GM18519 (cell line): ENCODE measurements at regions not wholly inside any gene's neighbourhood (a gene's known extent, or its start where the extent isn't known, plus 50 kb on each side); places are given as distances from the start of the nearest gene placed in this dataset.

Experiments
- ATAC-seq: cut with Tn5 transposase; IDR thresholded peaks from one replicate; pipeline ENCODE4 v1.9.1; 2021; ENCODE audit warnings: mild to moderate bottlenecking, moderate library complexity; ENCODE audit not compliant: unreplicated experiment, low FRiP score

- peak; percentile 82 for ATAC-seq
Observed at GRCh38 chr9:6703898-6704639, 53.7 kb upstream of the KDM4C start.

- ATAC-seq, result no peak
Observed at GRCh38 chr9:6702707-6703106, 55.1 kb upstream of the KDM4C start.

GRCh38 chr9:6696178-6696577 lies 50.6 kb upstream of the GLDC start:
- no peak for ATAC-seq

- ATAC-seq, result no peak
Observed at GRCh38 chr9:6695121-6695814, 49.7 kb upstream of the GLDC start.
